AG04450 (cell line): ENCODE measurements at regions not wholly inside any gene's neighbourhood (a gene's known extent, or its start where the extent isn't known, plus 50 kb on each side); places are given as distances from the start of the nearest gene placed in this dataset.

Source experiments
- CTCF ChIA-PET: fragments of 300-600, 350-600 bp; formaldehyde crosslinking; extraction: SDS; loops from one replicate; lab custom pipeline; 2022; ENCODE audit warnings: antibody characterized with exemption, inconsistent platforms; lab: Charles Lee
- POLR2A ChIA-PET: fragments of 350-600 bp; formaldehyde crosslinking; extraction: SDS; loops from one replicate; lab custom pipeline; 2021; ENCODE audit warnings: antibody characterized with exemption, inconsistent platforms; lab: Yijun Ruan, JAX
- DNase-seq: peaks from one replicate; pipeline ENCODE4 v3.0.0-alpha.2; 2011; ENCODE audit warnings: low read depth, low spot score
- H3K27ac ChIP-seq: one replicate; pipeline ENCODE4 v1.5.1; 2012; ENCODE audit warnings: low read depth, low read length, control low read depth
- H3K27me3 ChIP-seq: one replicate; pipeline ENCODE4 v1.6.0; 2012; ENCODE audit warnings: low read length; ENCODE audit not compliant: control insufficient read depth, insufficient read depth
- H3K4me3 ChIP-seq: 2 replicates; pipeline ENCODE4 v1.5.1; 2011; ENCODE audit warnings: mild to moderate bottlenecking, low read depth, low read length, control low read depth
- H3K9me3 ChIP-seq: 2 replicates; pipeline ENCODE4 v1.5.1; 2012; ENCODE audit warnings: low read length; ENCODE audit not compliant: control insufficient read depth, insufficient read depth
- CTCF ChIP-seq: IDR thresholded peaks from 2 replicates; pipeline ENCODE4 v1.5.1; 2011; ENCODE audit warnings: low read depth, low read length, control low read depth, inconsistent platforms

GRCh38 chr5:174236070-174236469 is 190.6 kb downstream of the NSG2 start:
- no peak for TF ChIP-seq CTCF

GRCh38 chr5:174239718-174240117 is 194.2 kb downstream of the NSG2 start:
- Histone ChIP-seq H3K27me3 (no peaks in the 10 kb centered on the region), H3K27ac (no peak overlapping the region), H3K4me3 (no peak overlapping the region), H3K9me3 (no peaks in the 10 kb centered on the region)
- ChIA-PET CTCF (no interaction called here), POLR2A (no interaction called here)
- no peak for DNase-seq
- TF ChIP-seq CTCF, result no peak

More at GRCh38 chr5:174236070-174236469, 190.6 kb downstream of the NSG2 start:
- DNase-seq, result no peak
- ChIA-PET POLR2A (no interaction called here), CTCF (interaction anchor here (1.4 kb wide), 1 partner anchor 190 kb away, joined by 3 read pairs; the partner anchor contains the start of gene NSG2)
- H3K27me3 ChIP-seq, result no peaks in the 10 kb centered on the region
- H3K4me3 ChIP-seq, result no peak overlapping the region
- no peaks in the 10 kb centered on the region; the same call in 1 of the 2 replicates for H3K9me3 ChIP-seq
- no peak overlapping the region for H3K27ac ChIP-seq

- no peak for DNase-seq
- no peak overlapping the region for H3K4me3 ChIP-seq
- H3K27ac ChIP-seq, result no peak overlapping the region
- no peaks in the 10 kb centered on the region for H3K9me3 ChIP-seq
- CTCF ChIA-PET, result no interaction called here
- POLR2A ChIA-PET, result no interaction called here
- H3K27me3 ChIP-seq, result no peaks in the 10 kb centered on the region
- no peak for TF ChIP-seq CTCF
These were observed 197.1 kb downstream of the NSG2 start for GRCh38 chr5:174242573-174242972.

GRCh38 chr5:174243904-174244303 is 198.4 kb downstream of the NSG2 start:
- CTCF ChIA-PET, result interaction anchor here (1.4 kb wide), 1 partner anchor 68 kb away, joined by 6 read pairs; no protein-coding TSS in a partner anchor
- no peaks in the 10 kb centered on the region for H3K9me3 ChIP-seq
- no peak for TF ChIP-seq CTCF

GRCh38 chr5:174245516-174246075 is 200.1 kb downstream of the NSG2 start:
- Histone ChIP-seq H3K27ac (no peak overlapping the region), H3K9me3 (no peaks in the 10 kb centered on the region), H3K27me3 (no peaks in the 10 kb centered on the region), H3K4me3 (no peak overlapping the region)
- no peak for DNase-seq
- CTCF ChIA-PET, result no interaction called here
- POLR2A ChIA-PET, result no interaction called here
- TF ChIP-seq CTCF, result no peak

More at GRCh38 chr5:174243904-174244303, 198.4 kb downstream of the NSG2 start:
- H3K4me3 ChIP-seq, result no peak overlapping the region
- POLR2A ChIA-PET, result no interaction called here
- H3K27me3 ChIP-seq, result no peaks in the 10 kb centered on the region
- H3K27ac ChIP-seq, result no peak overlapping the region
- no peak for DNase-seq
